HG03103 (cell line): ENCODE measurements at regions not wholly inside any gene's neighbourhood (a gene's known extent, or its start where the extent isn't known, plus 50 kb on each side); places are given as distances from the start of the nearest gene placed in this dataset.

ENCODE experiments used
- ATAC-seq: cut with Tn5 transposase; IDR thresholded peaks from one replicate; pipeline ENCODE4 v1.9.1; 2021; ENCODE audit warnings: low read depth; ENCODE audit not compliant: unreplicated experiment

- ATAC-seq, result no peak
Measured at GRCh38 chr16:51085271-51085670, 65.8 kb downstream of the SALL1 start.

GRCh38 chr16:51084074-51084928, 66.8 kb downstream of the SALL1 start:
- ATAC-seq, result no peak

- no peak for ATAC-seq
Measured at GRCh38 chr16:51072591-51072990, 78.5 kb downstream of the SALL1 start.

GRCh38 chr16:51071326-51071725, 79.7 kb downstream of the SALL1 start:
- no peak for ATAC-seq

GRCh38 chr16:51067352-51067751, 83.7 kb downstream of the SALL1 start:
- ATAC-seq, result no peak

GRCh38 chr16:51062039-51062438, 89.0 kb downstream of the SALL1 start:
- ATAC-seq, result no peak

- no peak for ATAC-seq
Measured at GRCh38 chr16:51061328-51061727, 89.7 kb downstream of the SALL1 start.

- no peak for ATAC-seq
Measured at GRCh38 chr16:51057969-51058337, 93.1 kb downstream of the SALL1 start.

GRCh38 chr16:51057102-51057793, 93.8 kb downstream of the SALL1 start:
- no peak for ATAC-seq

- no peak for ATAC-seq
Measured at GRCh38 chr16:51056331-51056730, 94.7 kb downstream of the SALL1 start.

- no peak for ATAC-seq
Measured at GRCh38 chr16:51055434-51055833, 95.6 kb downstream of the SALL1 start.

GRCh38 chr16:51053775-51054174, 97.3 kb downstream of the SALL1 start:
- ATAC-seq, result no peak

- ATAC-seq, result no peak
Measured at GRCh38 chr16:51051671-51052070, 99.4 kb downstream of the SALL1 start.

GRCh38 chr16:51050377-51050706, 100.7 kb downstream of the SALL1 start:
- no peak for ATAC-seq

GRCh38 chr16:51049678-51050376, 101.2 kb downstream of the SALL1 start:
- no peak for ATAC-seq

- no peak for ATAC-seq
Measured at GRCh38 chr16:51049276-51049675, 101.8 kb downstream of the SALL1 start.

- ATAC-seq, result no peak
Measured at GRCh38 chr16:51048544-51048943, 102.5 kb downstream of the SALL1 start.

GRCh38 chr16:51045794-51046193, 105.3 kb downstream of the SALL1 start:
- ATAC-seq, result no peak

- ATAC-seq, result no peak
Measured at GRCh38 chr16:51045186-51045585, 105.9 kb downstream of the SALL1 start.

GRCh38 chr16:51041546-51041945, 109.5 kb downstream of the SALL1 start:
- ATAC-seq, result no peak

GRCh38 chr16:51040637-51041036, 110.4 kb downstream of the SALL1 start:
- no peak for ATAC-seq
